GM21717 (cell line): ENCODE measurements at regions not wholly inside any gene's neighbourhood (a gene's known extent, or its start where the extent isn't known, plus 50 kb on each side); places are given as distances from the start of the nearest gene placed in this dataset.
"Not testable (repeated sequence)": the region's sequence is repeated elsewhere in the genome, so short reads cannot be mapped to it uniquely, and the experiment has no call there.

Experiments
- ATAC-seq: cut with Tn5 transposase; IDR thresholded peaks from one replicate; pipeline ENCODE4 v1.9.1; 2021; ENCODE audit warnings: mild to moderate bottlenecking, moderate library complexity; ENCODE audit not compliant: unreplicated experiment

DNA sequence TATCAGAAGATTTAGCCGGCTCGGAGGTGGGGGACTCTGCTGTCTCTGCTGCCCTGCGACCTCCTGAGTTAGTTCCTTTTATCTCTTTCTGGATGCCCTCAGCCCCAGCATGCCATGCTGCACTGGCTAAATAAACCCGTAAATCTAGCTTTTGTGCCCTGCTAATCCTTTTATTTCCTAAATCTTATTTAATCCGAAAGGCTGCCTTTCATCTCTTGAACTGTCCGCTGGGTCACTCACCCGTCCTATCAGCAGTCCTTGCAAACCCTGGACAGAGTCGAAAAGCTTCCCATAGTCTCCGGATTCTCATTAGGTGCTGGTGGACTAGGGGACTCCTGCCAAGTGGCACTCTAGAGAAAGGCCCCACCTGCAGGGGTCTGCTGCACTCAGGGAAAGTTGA, 122.0 kb upstream of the APCDD1 start:
- ATAC-seq, result no peak

DNA sequence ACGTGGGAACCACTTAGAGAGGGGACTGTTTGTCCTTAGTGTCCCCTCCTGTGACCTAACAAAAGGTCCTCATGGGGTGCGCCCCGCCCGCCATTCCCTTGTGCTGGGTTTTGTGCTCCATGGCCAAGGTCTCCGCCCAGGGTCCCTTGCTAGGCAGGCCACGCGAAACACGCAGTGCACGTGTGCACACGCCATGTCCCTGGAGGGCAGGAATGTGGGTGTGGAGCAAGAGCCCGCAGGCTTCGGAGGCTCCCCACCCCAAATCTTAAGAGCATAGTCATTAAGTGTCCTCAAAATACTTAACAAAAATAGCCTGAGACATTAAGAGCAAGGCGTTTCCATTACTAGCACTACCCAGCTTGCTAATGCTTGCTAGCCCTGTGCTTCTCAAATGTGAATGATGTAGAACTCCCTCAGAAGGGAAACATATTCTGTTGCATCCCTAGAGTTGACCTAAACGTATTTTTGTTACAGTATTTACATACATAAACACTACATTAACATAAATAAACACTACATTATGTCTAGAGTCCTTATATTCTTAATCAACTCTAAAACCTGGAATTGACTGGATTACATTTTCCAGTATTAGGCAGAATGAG, 117.6 kb upstream of the APCDD1 start:
- ATAC-seq, result no peak

DNA sequence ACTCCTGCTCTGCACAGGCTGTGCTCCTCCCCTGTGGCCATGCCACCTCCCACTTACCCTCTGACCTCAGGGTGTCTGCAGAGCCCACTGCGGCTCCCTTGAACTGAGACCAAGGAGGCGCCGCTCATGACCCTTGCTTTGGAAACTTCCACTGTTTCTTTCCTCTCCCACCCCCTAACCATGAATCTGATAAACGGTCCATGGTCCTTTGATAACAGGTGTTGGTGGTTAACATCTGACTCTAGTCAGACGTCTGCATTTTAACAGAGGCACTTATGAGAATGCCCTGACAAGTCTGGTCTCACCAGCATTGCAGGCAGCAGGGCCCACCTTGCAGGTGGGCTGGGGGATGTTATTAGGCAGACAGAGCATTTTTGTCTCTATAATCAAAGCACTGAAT, 113.6 kb upstream of the APCDD1 start:
- ATAC-seq, result no peak

DNA sequence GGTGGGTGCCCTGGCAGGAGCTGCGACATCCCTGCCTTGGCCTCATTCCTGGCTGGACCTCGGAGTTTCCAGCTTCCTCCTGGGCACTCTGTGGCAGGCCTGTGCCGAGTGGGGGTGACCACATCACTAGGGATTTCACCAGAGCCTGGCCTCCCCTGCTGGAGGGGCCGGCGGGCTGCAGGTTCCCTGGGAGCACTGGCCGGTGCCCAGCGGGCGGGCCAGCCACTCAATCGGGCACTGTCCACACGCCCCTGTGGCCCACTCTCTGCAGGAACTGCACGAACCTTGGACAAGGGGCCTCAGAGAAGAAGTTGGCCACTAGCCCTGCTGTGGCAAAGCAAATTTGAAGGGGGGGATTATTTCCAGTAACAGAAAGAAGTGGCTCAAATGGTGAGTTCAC, 110.7 kb upstream of the APCDD1 start:
- no peak for ATAC-seq

DNA sequence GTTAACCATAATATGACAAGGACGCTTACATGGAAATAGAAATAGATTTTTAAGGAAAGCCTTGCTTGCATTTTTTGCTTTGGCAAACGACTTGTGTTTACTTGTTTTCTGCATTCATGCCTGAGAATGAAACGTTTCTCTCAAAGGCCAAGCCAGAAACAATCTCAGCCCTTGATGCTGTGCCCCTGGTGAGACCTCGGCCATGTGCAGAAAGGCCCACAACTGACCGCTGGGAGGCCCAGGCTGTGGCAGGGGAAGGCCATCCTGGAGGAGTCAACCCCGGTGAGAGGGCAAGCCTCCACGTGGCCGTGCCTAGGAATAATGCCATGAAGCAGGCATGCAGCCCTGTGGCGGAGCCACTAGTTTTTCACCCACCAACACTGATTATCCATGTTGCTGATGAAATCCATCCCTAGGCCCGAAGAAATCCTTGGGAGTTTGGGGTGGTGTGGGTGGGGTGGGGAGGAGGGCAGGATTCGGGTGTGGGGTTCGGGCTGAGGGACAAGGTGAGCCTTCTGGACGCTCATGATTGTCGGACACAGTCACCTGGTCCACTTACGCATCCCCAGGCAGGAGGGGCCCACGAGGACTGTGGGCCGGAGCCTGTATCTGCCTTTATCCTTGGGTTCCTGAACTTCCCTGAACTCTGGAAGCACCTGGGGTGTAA, 107.6 kb upstream of the APCDD1 start:
- ATAC-seq, result no peak

DNA sequence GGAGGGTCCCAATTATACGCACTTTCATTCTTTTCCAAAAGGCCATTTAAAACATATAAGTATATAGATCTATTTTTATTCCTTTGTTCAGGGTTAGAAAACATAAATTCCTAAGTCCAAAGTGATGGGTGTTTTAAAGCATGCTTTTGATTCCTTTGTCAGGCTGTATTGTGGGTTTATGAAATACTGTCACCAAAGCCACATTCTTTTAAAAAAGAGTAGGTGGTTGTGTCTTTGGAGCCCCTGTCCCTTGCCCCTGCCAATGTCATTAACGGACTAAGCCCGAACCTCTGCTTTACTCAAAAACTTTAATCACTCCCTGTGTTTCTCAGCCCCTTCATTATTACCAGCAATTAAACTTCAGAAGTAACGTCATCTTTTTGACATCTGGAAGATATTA, 104.9 kb upstream of the APCDD1 start:
- no peak for ATAC-seq

DNA sequence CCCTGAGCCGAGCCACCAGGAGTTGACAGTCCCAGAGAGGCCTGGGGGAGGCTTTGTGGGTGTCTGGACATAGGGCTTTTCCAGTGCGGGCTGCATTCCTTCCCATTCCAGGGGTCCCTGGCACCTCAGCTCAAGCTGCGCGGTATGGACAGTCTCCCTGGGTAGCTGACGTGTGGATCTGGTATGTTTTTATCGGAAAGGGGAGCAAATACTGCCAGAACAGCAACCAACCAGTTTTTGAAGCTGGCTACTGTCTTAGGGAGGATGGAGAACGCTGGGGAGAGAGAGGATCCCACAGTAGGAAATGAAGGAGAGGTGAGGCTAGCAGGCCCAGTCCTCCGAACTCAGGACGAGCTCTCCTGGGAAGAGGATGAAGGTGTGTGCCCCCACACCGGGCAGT, 103.8 kb upstream of the APCDD1 start:
- no peak for ATAC-seq

DNA sequence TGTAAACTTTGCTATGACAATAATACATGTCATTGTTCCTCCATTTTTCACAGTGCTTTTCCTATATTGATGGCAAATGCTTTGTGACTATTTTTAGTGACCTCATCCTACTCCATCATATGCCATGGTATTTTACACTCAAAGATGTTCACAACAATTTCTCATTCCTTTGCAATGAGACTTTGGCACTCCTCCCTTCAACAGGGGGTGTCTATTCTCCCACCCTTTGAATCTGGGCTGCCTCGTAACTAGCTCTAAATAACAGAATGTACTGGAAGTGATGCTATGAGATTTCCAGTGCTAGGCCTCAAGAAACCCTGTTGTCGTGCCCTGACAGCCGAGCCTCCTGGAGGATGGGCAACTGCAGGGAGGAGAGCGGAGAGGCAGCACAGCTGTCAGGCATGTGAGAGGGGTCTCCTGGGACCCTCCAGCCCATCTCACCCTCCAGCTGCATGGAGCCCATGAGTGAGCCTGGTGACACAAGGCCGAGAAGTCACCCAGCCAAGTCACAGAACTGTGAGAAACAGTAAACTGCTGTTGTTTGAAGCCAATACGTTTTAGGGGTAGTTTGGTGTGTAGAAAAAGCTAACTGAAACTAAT, 103.1 kb upstream of the APCDD1 start:
- ATAC-seq, result no peak

DNA sequence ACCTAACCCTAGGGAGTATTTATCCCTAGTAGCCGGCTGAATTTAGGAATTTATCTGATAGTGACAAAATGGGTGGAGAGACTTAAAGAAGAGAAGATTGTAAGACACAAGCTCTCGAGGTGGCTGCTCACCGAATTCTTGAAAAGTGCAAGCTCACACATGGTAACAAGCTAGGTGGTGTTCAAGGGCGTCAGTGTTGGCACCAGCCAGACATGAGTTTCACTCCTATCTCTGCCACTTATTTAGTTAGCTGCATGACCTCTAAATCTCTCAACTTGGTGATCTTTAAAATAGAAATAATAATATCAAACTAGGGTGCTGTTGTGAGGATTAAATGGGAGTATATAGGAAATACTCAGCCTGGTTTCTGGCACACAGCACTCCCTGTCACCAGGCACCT, 102.6 kb upstream of the APCDD1 start:
- no peak for ATAC-seq

DNA sequence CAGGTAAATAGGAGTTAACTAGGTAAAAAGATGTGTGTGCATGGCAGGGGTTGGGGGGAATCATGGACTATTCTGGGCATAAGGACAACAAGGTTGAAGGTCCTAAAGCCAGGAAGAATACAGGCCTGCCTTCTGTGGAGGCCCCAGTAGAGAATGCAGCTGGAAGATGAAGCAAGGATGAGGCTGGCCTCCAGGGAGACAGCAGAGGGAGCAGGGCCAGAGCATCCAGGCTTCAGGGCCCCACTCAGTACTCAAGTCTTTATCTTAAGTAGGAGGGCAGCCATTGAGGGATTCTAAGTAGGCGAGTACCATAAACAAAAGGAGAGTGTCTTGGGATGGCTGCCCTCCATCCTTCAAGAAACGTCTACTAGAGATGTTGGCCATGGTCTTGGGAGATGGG, 101.8 kb upstream of the APCDD1 start:
- no peak for ATAC-seq

DNA sequence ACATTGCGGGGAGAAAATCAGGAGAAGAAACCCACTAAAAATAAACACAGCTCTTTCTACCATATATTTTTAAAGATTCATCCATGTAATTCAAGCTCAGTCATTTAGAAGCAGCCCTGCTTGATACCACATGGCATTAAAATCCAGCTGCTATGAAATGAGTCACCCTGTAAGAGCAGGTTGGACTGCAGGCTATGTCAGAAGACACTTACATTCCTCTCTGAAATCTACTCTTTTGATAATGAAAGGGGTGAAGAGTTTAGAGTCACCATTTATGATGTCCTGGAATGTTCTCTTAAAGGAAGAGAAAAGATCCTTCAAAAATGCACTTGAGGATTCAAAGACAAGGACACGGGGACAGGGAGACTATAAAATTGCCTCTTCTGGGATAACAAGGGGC, 100.6 kb upstream of the APCDD1 start:
- ATAC-seq, result no peak

DNA sequence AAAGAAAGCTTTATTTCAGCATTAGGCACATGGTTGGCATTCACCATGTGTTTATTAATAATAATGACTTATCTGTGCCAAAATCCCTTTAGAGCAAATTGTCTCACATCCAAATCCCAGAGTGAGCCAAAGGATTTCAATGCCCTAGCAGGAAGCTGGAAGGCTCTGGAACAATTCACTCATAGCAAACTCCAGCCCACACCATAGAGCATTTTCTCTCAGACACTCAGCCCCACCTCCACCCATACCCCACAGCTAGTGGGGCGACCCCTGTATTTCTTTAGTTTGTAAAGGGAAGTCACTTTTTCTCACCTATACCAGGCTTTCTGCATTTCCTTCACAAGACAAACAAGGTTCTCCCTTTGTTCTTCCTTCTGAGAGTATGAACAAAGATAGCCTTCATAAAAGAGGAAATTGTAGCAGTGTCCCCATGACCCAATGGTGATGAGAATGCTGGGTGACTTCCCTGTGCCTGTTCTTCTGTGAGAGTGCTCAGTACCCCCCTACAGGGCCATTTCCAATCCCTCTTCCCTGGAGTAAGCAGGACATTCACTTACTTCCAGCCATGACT, 100.1 kb upstream of the APCDD1 start:
- ATAC-seq, result no peak

DNA sequence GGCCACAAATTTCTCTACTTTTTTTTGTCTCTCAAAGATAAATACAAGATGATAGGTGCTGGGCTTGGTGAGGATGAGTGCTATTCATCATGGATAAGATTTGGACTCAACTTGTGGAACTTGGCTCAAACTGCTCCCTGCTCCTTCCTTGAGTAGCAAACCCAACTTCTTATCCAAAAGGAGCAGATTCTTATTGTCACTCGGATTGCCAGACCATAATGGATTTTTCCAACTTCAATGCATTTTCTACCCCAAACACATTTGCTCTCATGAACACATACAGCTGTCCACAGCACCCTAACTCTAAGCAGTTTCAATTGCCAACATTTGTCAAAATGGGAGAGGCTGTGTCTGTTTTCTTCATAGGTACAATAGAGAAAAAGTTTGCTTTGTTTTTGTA, 99.5 kb upstream of the APCDD1 start:
- no peak for ATAC-seq

DNA sequence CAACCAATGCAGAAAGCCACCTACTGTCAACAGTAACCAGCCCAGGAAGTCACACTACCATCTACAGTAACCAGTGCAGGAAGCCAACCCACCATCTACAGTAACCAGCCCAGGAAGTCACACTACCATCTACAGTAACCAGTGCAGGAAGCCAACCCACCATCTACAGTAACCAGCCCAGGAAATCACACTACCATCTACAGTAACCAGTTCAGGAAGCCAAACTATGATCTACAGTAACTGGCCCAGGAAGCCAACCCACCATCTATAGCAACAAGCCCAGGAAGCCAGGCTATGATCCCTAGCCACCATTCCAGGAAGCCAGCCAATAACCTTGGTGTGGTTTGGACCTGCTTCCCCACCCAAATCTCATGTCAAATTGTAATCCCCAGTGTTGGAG, 97.4 kb upstream of the APCDD1 start:
- not testable (repeated sequence) for ATAC-seq

DNA sequence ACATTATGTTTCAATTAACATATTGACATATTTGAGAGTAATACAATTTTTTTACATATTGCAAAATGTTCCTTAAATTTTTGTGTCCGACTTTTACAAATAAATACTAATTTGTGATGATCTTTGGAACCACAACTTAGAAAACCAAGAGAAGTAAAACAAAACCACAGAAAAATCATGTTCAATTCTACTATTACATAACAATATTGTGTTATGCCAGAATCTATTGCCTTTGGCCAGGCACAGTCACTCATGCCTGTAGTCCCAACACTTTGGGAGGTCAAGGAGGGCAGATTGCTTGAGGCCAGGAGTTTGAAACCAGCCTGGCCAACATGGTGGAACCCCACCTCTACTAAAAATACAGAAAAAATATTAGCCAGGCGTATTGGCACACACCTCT, 92.8 kb upstream of the APCDD1 start:
- no peak for ATAC-seq

DNA sequence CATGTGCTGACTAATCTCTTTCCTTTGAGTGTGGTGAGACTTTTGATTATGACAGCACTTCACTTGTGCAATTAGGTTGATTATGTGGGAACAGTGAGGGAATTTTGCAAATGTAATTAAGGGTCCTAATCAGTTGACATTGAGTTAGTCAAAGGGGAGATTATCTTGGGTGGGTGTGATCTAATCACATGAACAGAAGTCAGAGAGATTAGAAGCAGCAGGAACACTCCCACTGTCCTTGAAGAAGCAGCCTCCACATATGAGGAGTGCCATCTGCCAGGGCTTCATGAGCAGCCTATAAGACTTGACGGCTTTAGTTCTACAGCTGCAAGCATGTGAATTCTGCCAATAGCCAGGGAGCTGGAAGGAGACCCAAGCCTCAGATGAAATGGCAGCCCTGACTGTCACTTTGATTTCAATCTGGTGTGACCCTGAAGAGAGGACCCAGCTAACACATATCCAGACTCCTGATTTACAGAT, 89.4 kb upstream of the APCDD1 start:
- ATAC-seq, result no peak

DNA sequence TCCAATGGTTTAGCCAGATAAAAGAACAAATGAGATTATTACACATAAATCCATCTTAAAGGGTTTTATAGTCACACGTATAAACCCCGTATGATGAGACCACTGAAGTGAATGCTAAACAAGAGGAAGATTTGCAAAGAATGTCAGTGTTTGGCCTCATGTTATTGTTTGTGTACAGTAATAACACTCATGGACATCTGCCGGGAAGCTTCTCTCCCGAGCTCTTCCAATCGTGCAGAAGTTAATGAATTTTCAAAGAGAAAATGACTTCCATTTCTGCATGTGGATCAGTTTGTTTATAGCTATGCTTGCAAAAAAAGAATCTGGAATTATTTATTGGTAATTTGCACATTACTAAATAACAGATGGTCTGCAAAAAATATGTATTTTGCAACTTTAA, 88.5 kb upstream of the APCDD1 start:
- no peak for ATAC-seq

DNA sequence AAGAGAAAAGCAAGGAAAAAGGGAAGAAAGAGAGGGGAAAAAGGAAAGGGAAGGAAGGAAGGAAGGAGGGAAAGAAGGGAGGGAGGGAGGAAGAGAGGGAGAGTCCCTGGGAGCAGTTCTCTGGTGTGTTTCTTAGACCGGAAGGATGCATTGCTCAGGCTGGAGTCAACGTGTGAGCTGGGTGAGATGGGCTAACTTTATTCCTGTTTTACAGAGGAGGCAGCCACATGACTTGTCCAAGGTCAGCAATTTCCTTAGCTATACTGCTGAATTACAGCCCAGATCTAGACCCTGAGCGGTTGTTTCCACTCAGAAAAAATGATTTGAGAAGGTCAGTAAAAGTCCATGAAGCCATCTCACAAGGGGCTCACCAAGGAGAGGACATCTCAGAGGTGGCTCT, 86.6 kb upstream of the APCDD1 start:
- ATAC-seq, result no peak

DNA sequence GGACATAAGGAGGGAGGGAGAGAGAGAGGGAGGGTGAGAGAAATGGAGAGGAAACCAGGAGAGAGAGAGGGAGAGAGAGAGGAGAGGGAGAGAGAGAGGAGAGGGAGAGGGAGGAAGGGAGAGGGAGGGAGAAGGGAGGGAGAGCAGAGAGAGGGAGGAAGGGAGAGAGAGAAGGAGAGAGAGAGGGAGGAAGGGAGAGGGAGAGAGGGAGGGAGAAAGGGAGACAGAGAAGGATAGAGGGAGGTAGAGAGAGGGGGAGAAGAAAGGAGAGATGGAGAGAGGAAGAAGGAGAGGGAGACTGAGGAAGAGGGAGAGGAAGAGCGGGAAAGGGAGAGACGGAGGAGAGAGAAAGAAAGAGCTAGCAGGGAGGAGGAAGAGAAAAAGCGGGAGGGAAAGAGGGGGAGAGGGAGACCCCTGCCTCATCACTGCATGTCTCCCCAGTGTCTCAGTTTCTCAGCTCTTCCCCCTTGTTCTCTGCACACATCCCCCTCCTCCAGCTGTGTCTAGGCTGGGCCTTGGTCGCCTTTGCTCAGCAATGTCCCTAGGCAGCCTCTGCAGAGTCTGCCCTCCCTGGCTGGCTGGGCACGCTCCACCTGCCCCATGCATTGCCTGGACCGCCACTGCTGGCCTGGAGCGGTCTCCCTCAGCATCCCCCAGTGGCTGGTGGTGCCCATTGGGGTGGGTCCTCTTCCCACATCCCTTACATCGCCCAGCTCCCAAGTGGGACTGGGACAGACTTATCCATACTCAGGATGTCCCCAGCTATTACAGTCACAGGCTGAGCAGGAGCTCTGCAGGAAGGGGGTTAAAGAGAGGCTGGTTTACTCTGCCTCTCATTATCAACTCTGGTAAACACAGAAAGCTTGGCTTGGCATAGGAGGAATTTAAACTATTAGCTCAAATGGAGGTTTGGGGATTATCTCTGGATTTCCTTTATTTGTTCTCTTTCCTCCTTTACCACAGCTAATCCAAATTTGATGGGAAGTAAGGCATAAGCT, 85.7 kb upstream of the APCDD1 start:
- no peak for ATAC-seq

DNA sequence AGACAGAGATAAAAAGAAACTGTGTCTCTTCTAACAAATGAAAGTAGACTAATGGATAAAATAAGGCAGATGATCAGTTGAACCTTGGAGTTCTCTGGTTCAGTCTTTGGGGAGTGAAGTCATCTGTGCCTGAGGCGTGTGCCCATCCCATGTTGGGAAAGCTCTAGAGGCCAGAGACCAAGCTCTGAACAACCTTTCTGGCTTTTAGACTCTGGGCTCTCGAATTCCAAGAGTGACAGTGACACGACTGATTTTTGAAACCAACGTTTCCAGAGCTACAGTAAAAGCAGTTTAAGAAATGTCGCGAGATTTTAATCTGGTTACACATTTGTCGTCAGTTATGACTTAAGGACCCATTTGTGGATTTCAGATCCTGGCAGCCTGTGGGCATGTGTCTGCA, 83.7 kb upstream of the APCDD1 start:
- no peak for ATAC-seq

DNA sequence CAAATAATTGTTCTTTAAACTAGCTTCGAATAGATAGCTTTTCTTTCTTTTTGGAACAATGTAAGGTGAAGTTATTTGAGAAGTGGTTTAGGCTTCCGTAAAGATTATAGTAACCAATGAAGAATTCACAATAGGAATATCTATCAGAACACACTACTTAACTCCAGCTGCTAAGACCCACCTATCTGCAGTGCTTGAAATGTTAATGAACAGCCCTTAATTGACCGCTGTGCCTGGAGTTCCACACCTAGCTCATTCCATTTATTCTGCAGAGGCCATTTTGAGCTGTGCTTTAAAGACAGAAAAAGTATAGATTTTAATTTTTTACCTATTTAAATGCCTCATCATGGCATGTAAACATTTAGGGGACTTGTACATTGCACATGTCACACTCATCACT, 83.3 kb upstream of the APCDD1 start:
- no peak for ATAC-seq
